HG03354 (cell line): ENCODE measurements at regions not wholly inside any gene's neighbourhood (a gene's known extent, or its start where the extent isn't known, plus 50 kb on each side); places are given as distances from the start of the nearest gene placed in this dataset.

Experiments
- ATAC-seq: cut with Tn5 transposase; IDR thresholded peaks from one replicate; pipeline ENCODE4 v1.9.1; 2021; ENCODE audit warnings: mild to moderate bottlenecking; ENCODE audit not compliant: unreplicated experiment, poor library complexity, severe bottlenecking

DNA sequence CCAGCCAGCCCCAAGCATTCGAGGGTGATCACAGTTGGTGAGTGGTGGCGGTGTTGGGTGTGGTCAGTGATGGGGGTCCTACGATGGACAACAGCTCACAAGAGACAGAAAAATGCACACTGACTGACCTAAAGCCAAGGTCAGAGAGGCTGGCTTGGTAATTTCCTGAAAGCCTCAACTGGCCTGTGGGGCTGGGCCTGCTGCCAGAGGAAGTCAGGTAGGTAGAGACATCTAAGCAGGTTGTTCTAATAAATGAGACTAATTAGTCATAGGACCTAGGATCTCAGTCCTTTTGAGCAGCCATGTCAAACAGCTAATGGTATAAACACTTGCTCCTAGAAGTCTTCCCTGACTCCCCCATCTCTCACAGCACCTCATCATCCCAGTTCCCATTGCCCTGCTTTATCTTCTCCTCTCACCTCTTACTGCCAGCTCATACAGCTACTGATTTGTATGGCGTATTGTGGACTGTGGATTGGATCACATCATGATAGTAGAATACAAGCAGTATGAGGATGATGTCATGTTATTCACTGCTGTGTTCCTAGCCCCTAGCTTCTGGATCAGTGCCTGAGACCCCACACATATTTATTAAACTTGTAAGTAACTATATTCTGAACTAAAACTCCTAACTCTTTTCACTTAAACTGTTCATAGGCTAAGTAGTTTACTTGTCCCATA, 262.9 kb upstream of the KLHL29 start:
- ATAC-seq = no peak

GRCh38 chr2:23122681-23123215, 262.2 kb upstream of the KLHL29 start:
- ATAC-seq = no peak

DNA sequence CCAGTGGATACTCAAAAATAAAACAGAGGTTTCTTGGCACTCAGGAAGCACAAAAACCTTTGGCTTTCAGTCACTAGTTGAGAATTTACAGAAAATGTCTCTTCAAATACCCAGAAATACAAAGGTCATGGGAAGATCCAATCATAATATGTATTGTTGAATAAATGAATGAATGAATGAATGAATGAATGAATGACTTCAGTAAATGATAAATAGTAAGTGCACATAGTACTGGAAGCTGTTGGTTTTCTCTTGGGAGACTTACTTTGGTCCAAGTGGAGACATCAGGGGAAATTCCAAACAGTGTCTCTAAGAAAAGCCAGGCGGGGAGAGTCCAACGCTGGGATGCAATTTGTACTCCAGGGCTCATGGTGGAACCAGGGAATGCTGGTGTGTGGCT, 261.3 kb upstream of the KLHL29 start:
- ATAC-seq = no peak

DNA sequence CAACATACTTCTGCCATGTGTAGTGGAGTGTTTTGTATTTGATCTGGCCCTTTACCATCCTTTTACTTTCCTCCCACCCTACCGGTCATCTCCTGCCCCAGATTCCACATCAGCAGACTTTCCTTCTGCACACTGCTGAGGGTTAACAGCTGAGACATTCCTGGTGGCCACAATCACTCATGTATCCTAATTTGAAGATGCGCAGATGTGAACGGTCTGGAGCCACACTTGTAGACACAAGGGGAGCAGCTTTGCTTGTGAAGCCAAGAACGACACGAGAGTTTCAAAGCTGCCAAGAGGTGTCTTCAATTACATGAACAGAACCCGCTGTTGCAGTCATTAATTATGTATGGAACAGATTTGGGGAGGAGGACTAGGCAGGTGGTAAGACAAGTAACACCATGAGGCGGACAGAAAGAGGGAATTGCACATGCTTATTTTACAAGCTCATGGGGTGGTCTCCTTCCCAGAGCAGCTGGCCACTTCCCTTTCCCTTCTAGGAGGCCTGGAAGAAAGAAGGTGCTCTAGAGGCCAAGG, 260.7 kb upstream of the KLHL29 start:
- no peak for ATAC-seq

DNA sequence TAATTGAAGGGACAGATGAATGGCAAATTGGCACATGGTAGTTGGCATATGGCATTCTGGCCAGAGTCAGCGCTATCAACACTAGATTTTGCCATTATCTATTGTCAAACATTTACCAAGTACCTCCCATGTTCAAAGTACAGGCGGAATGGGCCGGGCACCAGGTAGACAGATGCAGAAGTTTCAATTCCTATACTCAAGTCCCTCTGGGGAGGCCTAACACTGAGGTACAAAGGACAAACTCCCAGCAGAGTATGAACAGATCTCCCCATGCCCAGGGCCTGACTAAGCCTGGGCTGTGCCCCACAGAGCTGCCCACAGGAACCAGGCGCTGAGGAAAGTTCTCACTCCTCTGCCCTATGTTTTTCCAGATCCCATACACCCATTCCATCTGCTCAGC, 257.5 kb upstream of the KLHL29 start:
- ATAC-seq = no peak

DNA sequence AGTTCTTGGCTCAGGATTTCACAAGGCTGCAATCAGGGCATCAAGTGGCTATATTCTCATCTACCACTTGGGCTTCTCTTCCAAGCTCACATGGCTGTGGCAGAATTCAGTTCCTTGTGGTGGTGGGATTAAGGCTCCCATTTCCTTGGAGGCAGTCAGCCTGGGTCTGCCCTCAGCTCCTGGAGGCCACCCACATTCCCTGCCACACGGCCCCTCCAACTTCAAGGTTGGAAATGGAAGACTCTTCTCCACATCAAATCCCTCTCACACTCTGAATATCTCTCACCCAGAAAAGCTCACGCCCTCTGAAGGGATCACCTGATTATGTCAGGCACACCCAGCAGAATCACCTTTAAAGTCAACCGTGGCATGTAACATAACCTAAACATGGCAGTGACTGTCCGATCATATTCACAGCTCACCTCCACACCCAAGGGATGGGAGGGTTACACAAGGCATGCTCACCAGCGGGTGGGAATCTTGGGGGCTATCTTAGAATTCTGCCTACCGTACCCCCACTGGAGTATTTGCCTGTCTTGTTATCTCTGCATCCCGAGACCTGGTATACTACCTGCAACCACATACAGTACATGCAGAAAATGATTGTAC, 256.2 kb upstream of the KLHL29 start:
- no peak for ATAC-seq

DNA sequence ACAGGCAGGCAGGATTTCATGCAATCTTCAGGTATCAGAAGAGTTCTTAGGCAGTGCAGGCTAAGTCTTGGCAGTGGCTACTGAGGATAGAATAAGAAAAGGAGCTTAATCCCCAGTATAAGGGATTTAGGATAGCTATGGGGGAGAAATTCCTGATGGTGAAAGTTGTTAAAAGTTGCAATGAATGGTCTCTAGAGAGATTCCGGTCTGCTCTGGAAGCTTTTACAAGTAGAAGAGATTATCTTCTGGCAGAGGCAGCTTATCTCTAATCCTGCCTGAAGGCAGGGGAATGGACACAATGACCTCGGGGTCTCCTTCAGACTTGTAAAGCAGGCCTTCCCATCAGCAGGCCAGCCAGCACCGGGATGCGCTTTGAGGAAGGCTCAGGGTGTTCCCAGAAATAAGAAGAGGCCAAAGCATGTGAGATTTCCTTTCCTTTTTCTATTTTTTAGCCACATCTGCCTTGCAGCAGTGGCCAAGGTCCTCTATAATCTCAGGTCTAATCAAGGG, 253.9 kb upstream of the KLHL29 start:
- ATAC-seq = no peak

DNA sequence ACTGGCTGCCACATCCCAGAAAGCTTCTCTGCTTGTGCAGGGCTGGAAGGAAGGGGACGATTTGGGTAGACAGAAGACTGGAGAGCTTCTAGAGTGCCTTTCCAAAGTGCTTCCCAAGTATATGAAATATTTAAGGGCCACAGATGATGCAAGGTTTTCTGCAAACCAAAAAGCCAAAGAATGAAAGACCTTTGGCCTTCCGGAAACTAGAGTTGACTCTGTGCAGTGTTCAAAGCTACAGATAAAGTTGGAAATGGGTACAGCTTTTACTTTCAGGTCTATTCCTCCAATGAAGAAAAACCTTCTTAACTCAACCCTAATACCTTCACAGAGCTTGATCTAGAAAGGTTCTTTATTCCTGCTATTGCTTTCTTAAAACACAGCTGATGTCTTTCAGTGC, 253.0 kb upstream of the KLHL29 start:
- ATAC-seq = no peak

DNA sequence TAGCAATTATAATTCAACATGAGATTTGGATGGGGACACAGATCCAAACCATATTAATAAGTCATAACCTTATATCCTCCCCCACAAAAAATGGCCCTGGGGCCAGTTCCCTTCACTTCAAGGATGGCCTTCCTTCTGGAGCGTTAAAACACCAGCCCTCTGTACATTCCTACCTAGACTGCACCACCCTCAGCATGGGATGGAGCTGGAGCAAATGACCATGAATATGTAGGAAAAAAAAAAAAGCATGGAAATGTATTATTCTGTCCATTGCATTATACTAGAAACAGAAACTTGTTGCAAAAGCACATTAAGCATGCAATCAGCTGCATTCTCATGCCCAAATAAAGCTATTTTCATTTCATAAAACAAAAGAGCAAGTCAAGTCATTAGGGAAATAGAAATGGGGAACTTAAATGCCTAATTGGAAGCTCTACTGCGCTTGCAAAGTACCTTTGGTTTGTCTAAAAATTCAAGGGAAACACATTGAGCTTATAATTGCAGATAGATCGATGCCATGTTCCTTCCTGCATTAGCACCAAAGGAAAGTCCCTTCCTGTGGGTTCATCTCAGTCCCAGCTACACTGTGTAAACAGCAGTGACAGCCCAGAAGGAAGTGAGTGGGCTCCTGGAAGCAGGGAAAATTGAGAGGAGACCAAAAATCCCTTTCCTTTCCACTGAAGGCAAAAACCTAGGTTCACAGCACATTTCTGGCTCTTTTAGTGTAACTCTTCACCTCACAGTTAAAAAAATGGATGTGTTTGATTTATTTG, 252.0 kb upstream of the KLHL29 start:
- no peak for ATAC-seq

- ATAC-seq = no peak
Measured at GRCh38 chr2:23134726-23135125, 250.3 kb upstream of the KLHL29 start.

DNA sequence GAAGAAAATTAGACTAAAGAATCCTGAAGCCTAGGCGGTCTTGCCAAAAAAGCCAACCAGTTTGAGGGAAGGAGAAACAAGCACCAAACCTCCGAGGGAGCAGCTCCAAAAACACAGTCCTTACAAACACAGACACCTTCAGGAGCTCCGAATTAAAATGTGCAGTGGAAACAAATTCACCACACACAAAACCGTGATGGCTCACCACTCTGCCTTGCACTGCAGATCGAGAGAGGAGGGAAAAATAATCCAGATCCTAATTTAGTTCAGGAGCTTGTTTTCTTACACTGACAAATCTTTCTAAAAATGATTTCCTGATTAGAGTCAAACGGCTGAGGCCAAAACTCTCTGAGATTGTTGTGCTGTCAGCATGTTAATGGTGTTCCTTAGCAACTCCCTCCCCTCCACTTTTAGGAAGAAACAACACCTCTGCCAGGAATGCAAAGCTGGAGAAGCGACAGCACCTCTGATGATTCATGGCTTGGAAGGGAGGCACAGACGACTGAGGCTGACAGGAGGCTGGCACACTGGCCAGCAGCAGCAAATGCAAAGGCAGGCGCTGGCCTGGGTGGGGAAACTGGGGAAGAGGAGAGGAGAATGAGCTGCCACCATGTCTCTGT, 249.4 kb upstream of the KLHL29 start:
- no peak for ATAC-seq

DNA sequence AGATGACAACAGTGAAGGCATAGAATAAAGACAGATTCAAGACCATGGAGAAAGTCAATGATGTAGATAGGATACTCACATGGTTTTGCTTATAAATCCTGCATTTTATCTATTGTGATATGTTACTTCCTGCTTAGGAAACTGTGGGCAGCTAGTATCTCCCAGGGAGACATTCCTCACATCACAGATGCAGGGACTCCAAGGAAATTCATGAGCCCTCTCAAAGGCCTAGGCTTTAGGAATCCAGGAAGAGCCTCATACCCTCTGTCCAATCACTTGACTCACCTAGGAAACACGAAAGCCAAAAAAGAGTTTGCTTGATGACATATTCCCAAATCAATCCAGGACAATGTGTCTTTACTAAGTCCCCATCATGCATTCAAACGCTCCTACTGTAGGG, 247.8 kb upstream of the KLHL29 start:
- no peak for ATAC-seq

GRCh38 chr2:23138701-23139100, 246.3 kb upstream of the KLHL29 start:
- ATAC-seq = no peak

DNA sequence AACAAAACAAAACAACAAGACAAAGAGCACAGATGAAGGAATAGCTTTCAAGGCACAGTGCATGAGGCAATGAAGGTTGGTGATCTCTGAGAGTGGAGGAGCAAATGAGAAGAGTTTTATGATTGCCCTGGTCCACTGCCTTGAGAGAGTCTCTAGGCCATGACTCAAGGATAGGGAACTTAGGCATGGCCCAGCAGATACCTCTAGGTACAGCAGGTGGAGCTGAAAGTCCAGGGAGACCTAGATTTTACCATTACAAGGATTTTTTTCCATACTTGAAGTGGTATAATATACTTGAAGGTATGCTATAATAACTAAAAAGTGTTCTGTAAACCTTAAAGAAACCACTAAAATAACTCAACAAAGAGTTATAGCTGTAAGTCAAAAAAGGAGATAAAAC, 239.5 kb upstream of the KLHL29 start:
- ATAC-seq = no peak

DNA sequence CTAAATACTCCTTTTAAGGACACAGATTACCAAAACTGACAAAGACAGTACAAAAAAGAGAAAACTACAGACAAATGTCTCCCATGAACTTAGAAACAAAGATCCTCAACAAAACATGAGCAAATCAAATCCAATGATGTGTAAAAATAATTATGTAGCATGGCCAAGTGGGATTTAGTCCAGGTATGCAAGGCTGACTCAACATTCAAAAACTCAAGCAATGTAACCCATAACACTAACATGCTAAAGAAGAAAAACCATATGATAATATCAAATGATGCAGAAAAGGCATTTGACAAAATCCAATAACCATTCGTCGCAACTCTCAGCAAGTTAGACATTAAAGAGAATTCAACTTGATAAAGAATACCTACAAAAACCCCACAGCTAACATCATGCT, 239.0 kb upstream of the KLHL29 start:
- no peak for ATAC-seq

- no peak for ATAC-seq
Measured at GRCh38 chr2:23148342-23148741, 236.6 kb upstream of the KLHL29 start.

DNA sequence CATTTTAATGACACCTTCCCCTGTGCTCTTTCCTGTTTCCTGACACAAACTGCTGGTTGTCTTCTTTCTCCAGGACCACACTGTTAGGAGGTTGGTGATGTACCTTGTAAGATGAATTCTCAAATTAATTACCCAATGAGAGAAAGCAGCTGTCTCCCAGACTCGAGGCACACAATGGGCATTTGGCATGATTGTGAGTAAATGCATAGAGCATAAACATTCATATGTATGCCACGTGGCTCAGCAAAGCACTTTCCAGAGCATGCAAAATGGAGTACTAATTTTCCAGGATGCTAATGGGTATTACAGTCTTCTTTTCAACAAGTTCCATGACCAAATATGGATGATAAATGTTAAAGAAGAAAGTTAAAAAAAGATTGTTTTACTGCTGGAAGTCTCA, 235.2 kb upstream of the KLHL29 start:
- no peak for ATAC-seq

- no peak for ATAC-seq
Measured at GRCh38 chr2:23153484-23153883, 231.5 kb upstream of the KLHL29 start.

DNA sequence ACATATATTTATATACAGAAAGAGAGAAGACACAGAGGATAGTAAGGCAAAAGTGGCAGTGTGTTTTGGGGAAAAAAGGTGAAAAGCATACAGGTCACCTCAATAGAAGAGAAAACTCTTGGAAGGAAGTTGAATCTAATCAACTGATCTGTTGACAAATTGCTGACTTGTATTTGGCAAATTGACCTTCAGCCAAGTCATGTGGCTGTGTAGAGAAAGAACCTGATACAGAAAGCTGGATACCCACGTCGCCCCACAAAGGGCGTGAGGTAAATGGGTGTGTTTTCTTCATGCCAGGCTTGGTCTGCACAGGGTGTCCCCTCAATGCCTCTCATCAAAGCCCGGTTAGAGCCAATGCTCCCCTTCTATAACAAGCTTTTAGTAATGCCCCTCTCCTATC, 230.0 kb upstream of the KLHL29 start:
- ATAC-seq = no peak

DNA sequence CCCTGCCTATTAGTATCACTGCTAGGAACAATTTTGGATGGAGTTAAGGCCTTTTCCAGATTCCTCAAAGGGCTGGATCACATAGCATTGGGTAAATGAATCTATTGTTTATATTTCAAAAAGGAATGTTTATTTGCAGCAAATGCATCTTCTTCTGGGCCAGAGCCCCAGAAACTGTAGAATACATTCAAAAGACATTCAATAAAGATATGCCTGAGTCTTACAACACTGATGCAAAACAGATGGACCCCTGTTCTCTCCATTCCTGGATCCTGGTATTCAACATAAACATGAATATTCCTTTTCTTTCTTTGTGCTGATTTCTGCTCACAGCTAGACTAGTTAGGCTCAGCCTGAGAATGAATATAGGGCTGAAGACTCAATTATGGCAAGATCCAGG, 227.2 kb upstream of the KLHL29 start:
- ATAC-seq = no peak
